ENCODE measurements at regions not wholly inside any gene's neighbourhood (a gene's known extent, or its start where the extent isn't known, plus 50 kb on each side); places are given as distances from the start of the nearest gene placed in this dataset.

GRCh38 chr13:47232516-47232915, 335.7 kb upstream of the HTR2A start:
- TF ChIP-seq Cebpa-rat (IDR thresholded peaks at IDR 0.05), result no peak
- Histone ChIP-seq H3K27ac (no peak overlapping the region), H3K4me2 (no peak overlapping the region), H3K9ac (no peak overlapping the region), H3K9me3 (0 out of 2 replicates have a peak, but pooled peaks cover 4% of the 10 kb centered on the region), H3K27me3 (no peaks in the 10 kb centered on the region), H3K4me3 (no peak overlapping the region), H3K36me3 (no peaks in the 10 kb centered on the region), H3K4me1 (no peaks in the 10 kb centered on the region; the same call in 1 of the 2 replicates), H4K20me1 (no peaks in the 10 kb centered on the region)

- Histone ChIP-seq H3K4me2 (no peak overlapping the region), H3K27ac (no peak overlapping the region), H3K36me3 (no peaks in the 10 kb centered on the region), H3K9me3 (0 out of 2 replicates have a peak, but pooled peaks cover 4% of the 10 kb centered on the region), H3K4me1 (no peaks in the 10 kb centered on the region; the same call in 1 of the 2 replicates), H4K20me1 (no peaks in the 10 kb centered on the region), H3K9ac (no peak overlapping the region), H3K4me3 (no peak overlapping the region), H3K27me3 (no peaks in the 10 kb centered on the region)
- no peak for TF ChIP-seq Cebpa-rat (IDR thresholded peaks at IDR 0.05)
Observed at GRCh38 chr13:47230155-47230554, 333.3 kb upstream of the HTR2A start.

DNA sequence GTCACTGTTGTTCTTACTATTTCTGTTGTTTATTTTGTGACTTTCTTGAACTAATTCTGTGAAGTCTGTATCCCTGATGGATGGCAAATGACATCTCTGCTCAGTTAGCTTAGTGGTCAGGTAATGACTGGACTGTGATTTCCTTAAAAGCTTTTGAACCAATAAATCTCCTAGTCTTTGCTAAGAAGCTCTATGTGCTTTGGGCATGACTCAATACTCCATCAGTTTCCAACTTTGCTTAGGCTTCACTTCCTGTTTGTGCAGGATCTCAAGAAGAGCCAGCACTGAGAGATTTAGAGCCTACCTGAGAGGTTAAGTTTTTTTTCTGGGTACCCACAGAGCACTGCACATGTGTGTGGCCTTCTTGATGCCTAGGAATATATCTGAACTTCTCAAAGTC, 329.7 kb upstream of the HTR2A start:
- Histone ChIP-seq H3K4me1 (no peaks in the 10 kb centered on the region), H4K20me1 (no peaks in the 10 kb centered on the region), H3K9me3 (0 out of 2 replicates have a peak, but pooled peaks cover 4% of the 10 kb centered on the region), H3K36me3 (no peaks in the 10 kb centered on the region), H3K4me2 (no peak overlapping the region), H3K27me3 (no peaks in the 10 kb centered on the region), H3K27ac (no peak overlapping the region), H3K9ac (no peak overlapping the region), H3K4me3 (no peak overlapping the region)
- no peak for TF ChIP-seq Cebpa-rat (IDR thresholded peaks at IDR 0.05)

DNA sequence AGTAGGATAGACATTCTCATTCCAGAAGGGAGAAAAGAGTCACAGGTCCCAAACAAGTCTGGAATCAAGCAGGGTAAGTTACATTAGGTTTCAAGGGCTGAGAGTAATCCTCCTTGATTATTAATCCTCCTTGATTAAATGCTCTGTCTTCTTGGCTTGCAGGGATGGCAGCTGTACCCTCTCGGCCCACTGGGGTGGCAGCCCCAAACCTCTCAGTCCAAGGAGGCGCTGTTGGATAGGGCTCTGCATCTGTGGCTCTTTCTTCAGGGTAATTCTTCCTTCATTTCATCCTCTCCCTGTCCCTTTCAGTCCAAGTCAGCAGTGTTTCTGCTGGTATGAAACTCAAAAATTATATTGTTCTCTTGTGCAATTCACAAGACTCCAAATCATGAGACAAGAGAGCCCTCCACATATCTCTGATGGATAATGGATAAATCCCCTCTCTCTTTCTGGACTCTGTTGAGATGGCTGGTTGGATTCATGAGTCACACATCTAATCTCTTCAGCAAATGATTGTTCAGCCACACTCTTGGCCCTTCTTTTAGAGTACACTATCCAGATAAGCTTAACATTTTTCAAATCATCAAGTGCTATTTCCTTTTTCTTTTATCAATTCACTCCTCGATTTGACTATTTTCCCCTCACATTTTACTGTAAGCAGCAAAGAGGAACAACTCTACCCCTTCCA, 323.7 kb upstream of the HTR2A start:
- Histone ChIP-seq H3K4me1 (no peaks in the 10 kb centered on the region), H4K20me1 (no peaks in the 10 kb centered on the region), H3K27ac (no peak overlapping the region), H3K4me3 (no peak overlapping the region), H3K27me3 (no peaks in the 10 kb centered on the region), H3K4me2 (no peak overlapping the region), H3K9me3 (no peaks in the 10 kb centered on the region), H3K9ac (no peak overlapping the region), H3K36me3 (no peaks in the 10 kb centered on the region)
- no peak for TF ChIP-seq Cebpa-rat (IDR thresholded peaks at IDR 0.05)

DNA sequence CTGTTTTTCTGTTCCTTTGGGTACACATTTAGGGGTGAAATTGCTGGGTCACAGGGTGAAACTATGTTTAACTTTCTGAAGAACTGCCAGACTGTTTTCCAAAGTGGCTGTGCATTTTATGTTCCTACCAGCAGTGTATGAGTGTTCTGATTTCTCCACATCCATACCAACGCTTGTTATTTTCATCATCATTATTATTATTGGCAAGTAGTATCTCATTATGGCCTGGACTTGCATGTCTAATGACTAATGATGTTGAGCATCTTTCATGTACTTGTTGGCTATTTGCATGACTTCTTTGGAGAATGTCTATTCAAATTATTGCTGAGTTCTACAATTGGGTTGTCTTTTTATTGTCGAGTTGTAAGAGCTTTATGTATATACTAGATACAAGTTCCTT, 321.8 kb upstream of the HTR2A start:
- Histone ChIP-seq H3K4me2 (no peak overlapping the region), H3K36me3 (no peaks in the 10 kb centered on the region), H3K4me3 (no peak overlapping the region), H3K9ac (no peak overlapping the region), H3K27ac (no peak overlapping the region), H3K4me1 (no peaks in the 10 kb centered on the region), H4K20me1 (no peaks in the 10 kb centered on the region), H3K27me3 (no peaks in the 10 kb centered on the region), H3K9me3 (no peaks in the 10 kb centered on the region)
- TF ChIP-seq Cebpa-rat (IDR thresholded peaks at IDR 0.05), result no peak

- H3K4me2 ChIP-seq, result no peak overlapping the region
- H3K27me3 ChIP-seq, result no peaks in the 10 kb centered on the region
- no peak overlapping the region for H3K27ac ChIP-seq
- no peaks in the 10 kb centered on the region for H3K36me3 ChIP-seq
- H3K9me3 ChIP-seq, result no peaks in the 10 kb centered on the region
- no peak for TF ChIP-seq Cebpa-rat (IDR thresholded peaks at IDR 0.05)
- H3K4me3 ChIP-seq, result no peak overlapping the region
- no peaks in the 10 kb centered on the region for H3K4me1 ChIP-seq
- no peak overlapping the region for H3K9ac ChIP-seq
- H4K20me1 ChIP-seq, result no peaks in the 10 kb centered on the region
Observed at GRCh38 chr13:47216176-47216822, 319.4 kb upstream of the HTR2A start.

GRCh38 chr13:47215736-47216135, 318.9 kb upstream of the HTR2A start:
- no peak overlapping the region for H3K4me2 ChIP-seq

GRCh38 chr13:47213047-47213446, 316.2 kb upstream of the HTR2A start:
- H3K9me3 ChIP-seq, result no peaks in the 10 kb centered on the region
- H3K4me2 ChIP-seq, result no peak overlapping the region
- no peak overlapping the region for H3K9ac ChIP-seq
- no peaks in the 10 kb centered on the region for H3K27me3 ChIP-seq
- no peak overlapping the region for H3K27ac ChIP-seq
- H3K4me1 ChIP-seq, result no peaks in the 10 kb centered on the region
- no peak for TF ChIP-seq Cebpa-rat (IDR thresholded peaks at IDR 0.05)
- no peaks in the 10 kb centered on the region for H4K20me1 ChIP-seq
- H3K4me3 ChIP-seq, result no peak overlapping the region
- H3K36me3 ChIP-seq, result no peaks in the 10 kb centered on the region

More at GRCh38 chr13:47215736-47216135, 318.9 kb upstream of the HTR2A start:
- H3K9me3 ChIP-seq, result no peaks in the 10 kb centered on the region
- no peaks in the 10 kb centered on the region for H3K4me1 ChIP-seq
- no peaks in the 10 kb centered on the region for H4K20me1 ChIP-seq
- H3K27me3 ChIP-seq, result no peaks in the 10 kb centered on the region
- H3K9ac ChIP-seq, result no peak overlapping the region
- no peak for TF ChIP-seq Cebpa-rat (IDR thresholded peaks at IDR 0.05)
- H3K4me3 ChIP-seq, result no peak overlapping the region
- H3K36me3 ChIP-seq, result no peaks in the 10 kb centered on the region
- H3K27ac ChIP-seq, result no peak overlapping the region

DNA sequence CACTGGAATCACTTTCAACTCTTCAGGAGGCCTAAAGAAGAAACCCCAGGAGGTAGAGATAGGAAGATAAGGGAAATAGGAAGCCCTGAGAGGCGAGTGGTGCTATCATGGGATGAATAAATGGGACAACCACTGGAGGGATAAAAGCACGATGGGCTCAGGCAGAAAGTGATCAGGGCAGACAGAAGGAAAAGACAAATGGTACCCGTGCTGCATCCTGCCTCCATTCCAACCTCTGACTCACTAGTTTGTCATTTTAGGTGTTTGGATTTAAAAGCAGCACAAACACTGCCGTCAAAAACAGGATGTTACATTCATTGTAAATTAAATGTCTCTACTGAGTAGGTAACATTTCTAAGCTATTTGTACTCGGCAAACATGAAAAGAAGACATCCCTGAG, 314.3 kb upstream of the HTR2A start:
- Histone ChIP-seq H3K36me3 (no peaks in the 10 kb centered on the region), H3K27me3 (no peaks in the 10 kb centered on the region), H3K4me2 (no peak overlapping the region), H3K9me3 (no peaks in the 10 kb centered on the region), H3K4me1 (no peaks in the 10 kb centered on the region), H4K20me1 (no peaks in the 10 kb centered on the region), H3K4me3 (no peak overlapping the region), H3K27ac (no peak overlapping the region), H3K9ac (no peak overlapping the region)
- no peak for TF ChIP-seq Cebpa-rat (IDR thresholded peaks at IDR 0.05)

- no peak overlapping the region for H3K4me2 ChIP-seq
- no peaks in the 10 kb centered on the region for H4K20me1 ChIP-seq
- H3K9me3 ChIP-seq, result no peaks in the 10 kb centered on the region
- H3K9ac ChIP-seq, result no peak overlapping the region
- no peaks in the 10 kb centered on the region for H3K4me1 ChIP-seq
- no peak overlapping the region for H3K4me3 ChIP-seq
- H3K36me3 ChIP-seq, result no peaks in the 10 kb centered on the region
- no peak overlapping the region for H3K27ac ChIP-seq
- TF ChIP-seq Cebpa-rat (IDR thresholded peaks at IDR 0.05), result no peak
- H3K27me3 ChIP-seq, result no peaks in the 10 kb centered on the region
Observed at GRCh38 chr13:47206111-47206510, 309.3 kb upstream of the HTR2A start.
